PFSK-1 (cell line): ENCODE measurements at regions not wholly inside any gene's neighbourhood (a gene's known extent, or its start where the extent isn't known, plus 50 kb on each side); places are given as distances from the start of the nearest gene placed in this dataset.

ENCODE experiments used
- REST ChIP-seq, 2 experiments: IDR thresholded peaks; 2 replicates each; pipeline versions ENCODE4 v1.6.1 to v1.8.0; 2011 to 2012; ENCODE audit warnings: low read depth in 2 of 2, low read length in 2 of 2, control low read depth in 1 of 2, inconsistent platforms in 1 of 2, mild to moderate bottlenecking in 1 of 2, moderate library complexity in 1 of 2; ENCODE audit not compliant: insufficient read depth in 1 of 2
- TAF1 ChIP-seq: IDR thresholded peaks from 2 replicates; pipeline ENCODE4 v1.6.1; 2012; ENCODE audit warnings: low read length, control low read depth, borderline replicate concordance; ENCODE audit not compliant: insufficient read depth

- TF ChIP-seq TAF1 (no peak), REST (IDR thresholded peaks at IDR 0.05; ENCODE audit: insufficient read depth in 1 of 2, low read depth in 2 of 2, low read length in 2 of 2) (no peak)
Observed at GRCh38 chr10:107529350-107529749, 364.8 kb upstream of the SORCS1 start.
